ENCODE measurements at regions not wholly inside any gene's neighbourhood (a gene's known extent, or its start where the extent isn't known, plus 50 kb on each side); places are given as distances from the start of the nearest gene placed in this dataset.

GRCh38 chr5:113806904-113807303 is 293.4 kb downstream of the YTHDC2 start:
- H3K9me2 ChIP-seq (ENCODE audit: insufficient read depth): no peaks in the 10 kb centered on the region
- peak overlapping the region; percentile 31; the same call in 1 of the 2 replicates for H2AFZ ChIP-seq
- TF ChIP-seq CREB1 (CRISPR knock-in tag; IDR thresholded peaks at IDR 0.05; ENCODE audit: low read depth): no peak
- TF ChIP-seq EZH2 (IDR thresholded peaks at IDR 0.05; ENCODE audit: low read depth, unreplicated experiment): no peak
- no peak for TF ChIP-seq POLR2AphosphoS5 (IDR thresholded peaks at IDR 0.05; ENCODE audit: low read depth)
- TF ChIP-seq STAT1 (IDR thresholded peaks at IDR 0.05; ENCODE audit: unreplicated experiment): no peak
- no peak for TF ChIP-seq ETS1 (IDR thresholded peaks at IDR 0.05)
- TF ChIP-seq ZNF114 (CRISPR knock-in tag; IDR thresholded peaks at IDR 0.05): no peak
- TF ChIP-seq ZNF462 (CRISPR knock-in tag; IDR thresholded peaks at IDR 0.05): no peak
- no peak for TF ChIP-seq NANOG (IDR thresholded peaks at IDR 0.05; ENCODE audit: borderline replicate concordance)
- no peak for TF ChIP-seq JUNB (IDR thresholded peaks at IDR 0.05; ENCODE audit: unreplicated experiment)
- TF ChIP-seq ZNF331 (CRISPR knock-in tag; IDR thresholded peaks at IDR 0.05; ENCODE audit: low read depth): no peak
- no peaks in the 10 kb centered on the region for H3F3A ChIP-seq (replicated peaks; ENCODE audit: low read depth)
- no peaks in the 10 kb centered on the region for H3K36me3 Mint-ChIP-seq (ENCODE audit: low read depth)
- H3K4me3 Mint-ChIP-seq: no peak overlapping the region
- no peaks in the 10 kb centered on the region for H4K20me1 ChIP-seq (replicated peaks; ENCODE audit: insufficient read depth)
- no peak overlapping the region for H3K27ac ChIP-seq (ENCODE audit: low read depth)
- peaks cover 14% of the 10 kb centered on the region for H3K4me1 Mint-ChIP-seq
- DNase-seq (ENCODE audit: low spot score) (no peak), ATAC-seq (peak; percentile 42)
- no peaks in the 10 kb centered on the region for H3K4me1 ChIP-seq (ENCODE audit: insufficient read depth)
- H3K4me3 ChIP-seq: no peak overlapping the region
- H3K36me3 ChIP-seq (ENCODE audit: insufficient read depth): no peaks in the 10 kb centered on the region
- H3K27me3 ChIP-seq (ENCODE audit: insufficient read depth): no peaks in the 10 kb centered on the region
- H3K9me3 Mint-ChIP-seq: no peaks in the 10 kb centered on the region
- H3K27me3 Mint-ChIP-seq (ENCODE audit: insufficient read depth, low read depth, poor library complexity): no peaks in the 10 kb centered on the region
- no peak overlapping the region for H3K27ac Mint-ChIP-seq
- no peak overlapping the region for H3K4me2 ChIP-seq
- no peaks in the 10 kb centered on the region for H3K79me2 ChIP-seq (replicated peaks; ENCODE audit: insufficient read depth)
